ENCODE measurements at regions not wholly inside any gene's neighbourhood (a gene's known extent, or its start where the extent isn't known, plus 50 kb on each side); places are given as distances from the start of the nearest gene placed in this dataset.

- no peak overlapping the region for H2AFZ ChIP-seq (ENCODE audit: insufficient read depth, low read length, poor library complexity)
- no peaks in the 10 kb centered on the region for H3K9me3 ChIP-seq (ENCODE audit: insufficient read depth, low read depth, low read length)
- no peak overlapping the region for H3K4me2 ChIP-seq (ENCODE audit: low read length)
- no peak overlapping the region for H2BK5ac ChIP-seq (ENCODE audit: low read depth, low read length, poor library complexity)
- H4K12ac ChIP-seq (ENCODE audit: low read depth, low read length): no peak overlapping the region
- H3K27ac ChIP-seq (ENCODE audit: low read depth, low read length): no peak overlapping the region
- H3K4me3 ChIP-seq (ENCODE audit: low read depth, low read length): no peak overlapping the region
- H3K27me3 ChIP-seq (ENCODE audit: insufficient read depth, low read length): no peaks in the 10 kb centered on the region
- no peak overlapping the region for H3K14ac ChIP-seq (ENCODE audit: low read length)
- no peak for DNase-seq
- H2BK12ac ChIP-seq (ENCODE audit: low read length): no peak overlapping the region
- no CpG with 5 or more reads among the region's 1 CpG for WGBS (ENCODE audit: extremely low coverage, insufficient coverage, insufficient read length)
- no peak overlapping the region for H4K8ac ChIP-seq (ENCODE audit: low read depth, low read length)
- no peaks in the 10 kb centered on the region for H3K4me1 ChIP-seq (ENCODE audit: control insufficient read depth in 1 of 2, insufficient read depth in 2 of 2, low read length in 2 of 2)
- no peak overlapping the region for H3K9ac ChIP-seq (ENCODE audit: low read length)
- H3K36me3 ChIP-seq (ENCODE audit: control insufficient read depth in 1 of 2, insufficient read depth in 2 of 2, low read length in 2 of 2): no peaks in the 10 kb centered on the region
- H2BK120ac ChIP-seq (ENCODE audit: insufficient read depth, low read length, poor library complexity): no peak overlapping the region
- H3K79me2 ChIP-seq (ENCODE audit: control insufficient read depth, insufficient read depth, low read length, poor library complexity): no peaks in the 10 kb centered on the region
- H4K91ac ChIP-seq (ENCODE audit: low read depth, low read length): no peak overlapping the region
- no peak overlapping the region for H3K18ac ChIP-seq (ENCODE audit: low read length)
- no peak overlapping the region for H3K4ac ChIP-seq (ENCODE audit: low read depth, low read length)
- no peaks in the 10 kb centered on the region for H3K79me1 ChIP-seq (ENCODE audit: low read length)
- H2AK5ac ChIP-seq (ENCODE audit: low read length): no peak overlapping the region
- H3K23ac ChIP-seq (ENCODE audit: low read length): no peak overlapping the region
Observed at GRCh38 chr2:228409493-228409892, 228.0 kb upstream of the SPHKAP start.

GRCh38 chr2:228408529-228409227 is 227.2 kb upstream of the SPHKAP start:
- Histone ChIP-seq H4K91ac (ENCODE audit: low read depth, low read length) (no peak overlapping the region), H3K4me1 (ENCODE audit: control insufficient read depth in 1 of 2, insufficient read depth in 2 of 2, low read length in 2 of 2) (no peaks in the 10 kb centered on the region), H3K9me3 (ENCODE audit: insufficient read depth, low read depth, low read length) (no peaks in the 10 kb centered on the region), H2BK12ac (ENCODE audit: low read length) (no peak overlapping the region), H3K4ac (ENCODE audit: low read depth, low read length) (no peak overlapping the region), H2AFZ (ENCODE audit: insufficient read depth, low read length, poor library complexity) (no peak overlapping the region), H2AK5ac (ENCODE audit: low read length) (no peak overlapping the region), H3K4me3 (ENCODE audit: low read depth, low read length) (no peak overlapping the region), H3K14ac (ENCODE audit: low read length) (no peak overlapping the region), H4K12ac (ENCODE audit: low read depth, low read length) (no peak overlapping the region), H3K18ac (ENCODE audit: low read length) (no peak overlapping the region), H3K23ac (ENCODE audit: low read length) (no peak overlapping the region), H3K36me3 (ENCODE audit: control insufficient read depth in 1 of 2, insufficient read depth in 2 of 2, low read length in 2 of 2) (no peaks in the 10 kb centered on the region), H3K79me2 (ENCODE audit: control insufficient read depth, insufficient read depth, low read length, poor library complexity) (no peaks in the 10 kb centered on the region), H2BK120ac (ENCODE audit: insufficient read depth, low read length, poor library complexity) (no peak overlapping the region), H3K4me2 (ENCODE audit: low read length) (no peak overlapping the region), H3K79me1 (ENCODE audit: low read length) (no peaks in the 10 kb centered on the region), H4K8ac (ENCODE audit: low read depth, low read length) (no peak overlapping the region), H3K27me3 (ENCODE audit: insufficient read depth, low read length) (no peaks in the 10 kb centered on the region), H3K9ac (ENCODE audit: low read length) (no peak overlapping the region), H3K27ac (ENCODE audit: low read depth, low read length) (no peak overlapping the region), H2BK5ac (ENCODE audit: low read depth, low read length, poor library complexity) (no peak overlapping the region)
- no peak for DNase-seq
- no CpG with 5 or more reads among the region's 4 CpGs for WGBS (ENCODE audit: extremely low coverage, insufficient coverage, insufficient read length)

- Histone ChIP-seq H4K91ac (ENCODE audit: low read depth, low read length) (no peak overlapping the region), H2AK5ac (ENCODE audit: low read length) (no peak overlapping the region), H2BK12ac (ENCODE audit: low read length) (no peak overlapping the region), H2BK120ac (ENCODE audit: insufficient read depth, low read length, poor library complexity) (no peak overlapping the region), H4K8ac (ENCODE audit: low read depth, low read length) (no peak overlapping the region), H3K9ac (ENCODE audit: low read length) (no peak overlapping the region), H3K4ac (ENCODE audit: low read depth, low read length) (no peak overlapping the region), H3K23ac (ENCODE audit: low read length) (no peak overlapping the region), H3K18ac (ENCODE audit: low read length) (no peak overlapping the region), H3K79me2 (ENCODE audit: control insufficient read depth, insufficient read depth, low read length, poor library complexity) (no peaks in the 10 kb centered on the region), H3K4me3 (ENCODE audit: low read depth, low read length) (no peak overlapping the region), H3K79me1 (ENCODE audit: low read length) (no peaks in the 10 kb centered on the region), H3K27ac (ENCODE audit: low read depth, low read length) (no peak overlapping the region), H2BK5ac (ENCODE audit: low read depth, low read length, poor library complexity) (no peak overlapping the region), H3K14ac (ENCODE audit: low read length) (no peak overlapping the region), H4K12ac (ENCODE audit: low read depth, low read length) (no peak overlapping the region), H3K9me3 (ENCODE audit: insufficient read depth, low read depth, low read length) (no peaks in the 10 kb centered on the region), H3K4me2 (ENCODE audit: low read length) (no peak overlapping the region), H3K4me1 (ENCODE audit: control insufficient read depth in 1 of 2, insufficient read depth in 2 of 2, low read length in 2 of 2) (no peaks in the 10 kb centered on the region), H2AFZ (ENCODE audit: insufficient read depth, low read length, poor library complexity) (no peak overlapping the region), H3K27me3 (ENCODE audit: insufficient read depth, low read length) (no peaks in the 10 kb centered on the region), H3K36me3 (ENCODE audit: control insufficient read depth in 1 of 2, insufficient read depth in 2 of 2, low read length in 2 of 2) (no peaks in the 10 kb centered on the region)
- DNase-seq: no peak
Observed at GRCh38 chr2:228407821-228408220, 226.3 kb upstream of the SPHKAP start.

- Histone ChIP-seq H4K8ac (ENCODE audit: low read depth, low read length) (no peak overlapping the region), H3K27me3 (ENCODE audit: insufficient read depth, low read length) (no peaks in the 10 kb centered on the region), H3K4me2 (ENCODE audit: low read length) (no peak overlapping the region), H2BK12ac (ENCODE audit: low read length) (no peak overlapping the region), H3K9ac (ENCODE audit: low read length) (no peak overlapping the region), H2AFZ (ENCODE audit: insufficient read depth, low read length, poor library complexity) (no peak overlapping the region), H3K9me3 (ENCODE audit: insufficient read depth, low read depth, low read length) (no peaks in the 10 kb centered on the region), H3K4me1 (ENCODE audit: control insufficient read depth in 1 of 2, insufficient read depth in 2 of 2, low read length in 2 of 2) (no peaks in the 10 kb centered on the region), H3K4me3 (ENCODE audit: low read depth, low read length) (no peak overlapping the region), H2BK120ac (ENCODE audit: insufficient read depth, low read length, poor library complexity) (no peak overlapping the region), H3K23ac (ENCODE audit: low read length) (no peak overlapping the region), H3K4ac (ENCODE audit: low read depth, low read length) (no peak overlapping the region), H4K12ac (ENCODE audit: low read depth, low read length) (no peak overlapping the region), H4K91ac (ENCODE audit: low read depth, low read length) (no peak overlapping the region), H3K27ac (ENCODE audit: low read depth, low read length) (no peak overlapping the region), H3K79me2 (ENCODE audit: control insufficient read depth, insufficient read depth, low read length, poor library complexity) (no peaks in the 10 kb centered on the region), H3K36me3 (ENCODE audit: control insufficient read depth in 1 of 2, insufficient read depth in 2 of 2, low read length in 2 of 2) (no peaks in the 10 kb centered on the region), H3K18ac (ENCODE audit: low read length) (no peak overlapping the region), H2BK5ac (ENCODE audit: low read depth, low read length, poor library complexity) (no peak overlapping the region), H2AK5ac (ENCODE audit: low read length) (no peak overlapping the region), H3K79me1 (ENCODE audit: low read length) (no peaks in the 10 kb centered on the region), H3K14ac (ENCODE audit: low read length) (no peak overlapping the region)
- no peak for DNase-seq
- no CpG with 5 or more reads among the region's 3 CpGs for WGBS (ENCODE audit: extremely low coverage, insufficient coverage, insufficient read length)
Observed at GRCh38 chr2:228401065-228401912, 219.8 kb upstream of the SPHKAP start.

Data from trophoblast cell (in vitro differentiated cells and primary cell).